H9 (cell line): ENCODE measurements at regions not wholly inside any gene's neighbourhood (a gene's known extent, or its start where the extent isn't known, plus 50 kb on each side); places are given as distances from the start of the nearest gene placed in this dataset.

Experiments used
- DNase-seq: peaks from one replicate; pipeline ENCODE4 v3.0.0-alpha.2; 2017
- H2AFZ ChIP-seq: one replicate; pipeline ENCODE4 v1.6.1; 2013; ENCODE audit warnings: mild to moderate bottlenecking, low read length, control low read depth, moderate library complexity
- H2AK5ac ChIP-seq: 2 replicates; pipeline ENCODE4 v1.6.1; 2013; ENCODE audit warnings: low read length, control low read depth, mixed read lengths; ENCODE audit not compliant: insufficient read length
- H2BK120ac ChIP-seq: one replicate; pipeline ENCODE4 v1.6.1; 2013; ENCODE audit warnings: low read depth, mild to moderate bottlenecking, low read length, control low read depth, inconsistent platforms; ENCODE audit not compliant: poor library complexity, severe bottlenecking
- H2BK12ac ChIP-seq: 2 replicates; pipeline ENCODE4 v1.6.1; 2013; ENCODE audit warnings: low read length, control low read depth, mixed read lengths, low read depth; ENCODE audit not compliant: insufficient read length
- H2BK15ac ChIP-seq: 2 replicates; pipeline ENCODE4 v1.6.1; 2013; ENCODE audit warnings: low read depth, low read length, control low read depth
- H2BK20ac ChIP-seq: one replicate; pipeline ENCODE4 v1.6.1; 2013; ENCODE audit warnings: low read depth, mild to moderate bottlenecking, low read length, control low read depth, inconsistent platforms; ENCODE audit not compliant: poor library complexity, severe bottlenecking
- H2BK5ac ChIP-seq: 2 replicates; pipeline ENCODE4 v1.6.1; 2013; ENCODE audit warnings: low read length, control low read depth, mixed read lengths; ENCODE audit not compliant: insufficient read length
- H3K14ac ChIP-seq: 2 replicates; pipeline ENCODE4 v1.6.1; 2013; ENCODE audit warnings: low read length, control low read depth; ENCODE audit not compliant: insufficient read depth
- H3K18ac ChIP-seq: 2 replicates; pipeline ENCODE4 v1.6.1; 2013; ENCODE audit warnings: low read depth, mild to moderate bottlenecking, mixed read lengths, low read length, control low read depth; ENCODE audit not compliant: insufficient read length
- H3K23ac ChIP-seq: 2 replicates; pipeline ENCODE4 v1.6.1; 2013; ENCODE audit warnings: low read length, control low read depth, mixed read lengths, low read depth; ENCODE audit not compliant: insufficient read length
- H3K23me2 ChIP-seq: 2 replicates; pipeline ENCODE4 v1.6.1; 2013; ENCODE audit warnings: low read depth, mild to moderate bottlenecking, mixed read lengths, low read length, control low read depth; ENCODE audit not compliant: insufficient read length, poor library complexity, severe bottlenecking
- H3K27ac ChIP-seq: 2 replicates; pipeline ENCODE4 v1.5.1; 2013; ENCODE audit warnings: low read length, control low read depth, mixed read lengths, low read depth; ENCODE audit not compliant: insufficient read length
- H3K27me3 ChIP-seq: 2 replicates; pipeline ENCODE4 v1.6.1; 2013; ENCODE audit warnings: low read length, control low read depth, inconsistent platforms; ENCODE audit not compliant: insufficient read depth
- H3K4ac ChIP-seq: 2 replicates; pipeline ENCODE4 v1.6.1; 2013; ENCODE audit warnings: low read depth, mild to moderate bottlenecking, control low read depth, inconsistent platforms, low read length, moderate library complexity
- H3K4me1 ChIP-seq: 2 replicates; pipeline ENCODE4 v1.6.1; 2013; ENCODE audit warnings: low read length, control low read depth, inconsistent platforms; ENCODE audit not compliant: insufficient read depth
- H3K4me2 ChIP-seq: 2 replicates; pipeline ENCODE4 v1.6.1; 2013; ENCODE audit warnings: low read length, control low read depth, mixed read lengths; ENCODE audit not compliant: insufficient read length, insufficient read depth
- H3K56ac ChIP-seq: 2 replicates; pipeline ENCODE4 v1.6.1; 2013; ENCODE audit warnings: low read depth, mild to moderate bottlenecking, mixed read lengths, low read length, control low read depth; ENCODE audit not compliant: insufficient read length
- H3K79me1 ChIP-seq: 2 replicates; pipeline ENCODE4 v1.6.1; 2013; ENCODE audit warnings: low read depth, mild to moderate bottlenecking, moderate library complexity, low read length, control low read depth, inconsistent platforms; ENCODE audit not compliant: insufficient read depth, poor library complexity, severe bottlenecking
- H3K79me2 ChIP-seq: 2 replicates; pipeline ENCODE4 v1.6.1; 2013; ENCODE audit warnings: low read length, control low read depth, inconsistent platforms; ENCODE audit not compliant: insufficient read depth
- H3K9ac ChIP-seq: 2 replicates; pipeline ENCODE4 v1.6.1; 2013; ENCODE audit warnings: low read length, control low read depth, mixed read lengths; ENCODE audit not compliant: insufficient read length; ENCODE audit errors: extremely low read depth
- H3K9me3 ChIP-seq: one replicate; pipeline ENCODE4 v1.6.1; 2013; ENCODE audit warnings: low read depth, low read length, inconsistent platforms; ENCODE audit not compliant: control insufficient read depth
- H3T11ph ChIP-seq: one replicate; pipeline ENCODE4 v1.6.1; 2013; ENCODE audit warnings: mild to moderate bottlenecking, low read length, control low read depth, inconsistent platforms
- H4K20me1 ChIP-seq: one replicate; pipeline ENCODE4 v1.6.1; 2013; ENCODE audit not compliant: control insufficient read depth, insufficient read length, insufficient read depth
- H4K5ac ChIP-seq: 2 replicates; pipeline ENCODE4 v1.6.1; 2013; ENCODE audit warnings: low read depth, mild to moderate bottlenecking, mixed read lengths, low read length, control low read depth; ENCODE audit not compliant: insufficient read length
- H4K8ac ChIP-seq: replicated peaks from 2 replicates; pipeline ENCODE4 v1.6.1; 2013; ENCODE audit warnings: low read length, control low read depth, mixed read lengths, low read depth; ENCODE audit not compliant: insufficient read length
- H4K91ac ChIP-seq: 2 replicates; pipeline ENCODE4 v1.6.1; 2013; ENCODE audit warnings: low read depth, mild to moderate bottlenecking, moderate library complexity, mixed read lengths, low read length, control low read depth; ENCODE audit not compliant: insufficient read length
- H3K27ac Mint-ChIP-seq, 3 experiments: 2 replicates in 2 of 3; 3 replicates in 1 of 3; pipeline ENCODE4 v1.8.0; 2020 to 2021; ENCODE audit warnings: mixed read lengths in 3 of 3, mild to moderate bottlenecking in 1 of 3, moderate library complexity in 1 of 3
- H3K27me3 Mint-ChIP-seq: 2 replicates; pipeline ENCODE4 v1.8.0; 2021; ENCODE audit warnings: low read depth, mild to moderate bottlenecking, moderate library complexity, mixed read lengths
- H3K36me3 Mint-ChIP-seq, 3 experiments: 2 replicates in 2 of 3; 3 replicates in 1 of 3; pipeline ENCODE4 v1.8.0; 2020 to 2021; ENCODE audit warnings: low read depth in 3 of 3, mixed read lengths in 3 of 3; ENCODE audit not compliant: insufficient read depth in 1 of 3
- H3K4me1 Mint-ChIP-seq, 2 experiments: 2 replicates each; pipeline ENCODE4 v1.8.0; 2020; ENCODE audit warnings: mixed read lengths in 2 of 2
- H3K4me3 Mint-ChIP-seq, 2 experiments: 2 replicates in 1 of 2; 3 replicates in 1 of 2; pipeline ENCODE4 v1.8.0; 2020 to 2021; ENCODE audit warnings: mild to moderate bottlenecking in 2 of 2, mixed read lengths in 2 of 2, moderate library complexity in 1 of 2
- H3K9me3 Mint-ChIP-seq, 2 experiments: 2 replicates in 1 of 2; 3 replicates in 1 of 2; pipeline ENCODE4 v1.8.0; 2020; ENCODE audit warnings: mild to moderate bottlenecking in 2 of 2, mixed read lengths in 2 of 2, moderate library complexity in 1 of 2
- CTCF ChIP-seq: fragments of 200-600 bp; sonication (generic); conservative IDR thresholded peaks from 3 replicates; pipeline ENCODE4 v1.8.0; 2021; ENCODE audit warnings: antibody characterized with exemption, mild to moderate bottlenecking
- WGBS: extraction: QIAGEN DNeasy Blood & Tissue Kit; methylation state at CpG from one replicate; pipeline ENCODE4 v1.1.7; 2013; ENCODE audit warnings: missing lambda C conversion rate, low lambda C conversion rate, mixed read lengths; ENCODE audit not compliant: insufficient read length; ENCODE audit errors: extremely low coverage; 5-methylcytosine and 5-hydroxymethylcytosine counted together

- no peak overlapping the region for H3K56ac ChIP-seq
- no peak overlapping the region for H4K8ac ChIP-seq
- no peak overlapping the region for H3K4me3 Mint-ChIP-seq
- no peak for DNase-seq
- H3K9me3 ChIP-seq, result no peaks in the 10 kb centered on the region
- no peak overlapping the region for H4K91ac ChIP-seq
- H3K9ac ChIP-seq, result no peak overlapping the region
- H3K27ac ChIP-seq, result no peak overlapping the region
- peaks cover under 1% of the 10 kb centered on the region; the same call in 1 of the 2 replicates for H3K79me2 ChIP-seq
- WGBS, result no CpG with 5 or more reads among the region's 3 CpGs
- no peak overlapping the region for H3K14ac ChIP-seq
- no peak overlapping the region for H3K27ac Mint-ChIP-seq
- no peak overlapping the region for H2BK120ac ChIP-seq
- no peak overlapping the region for H2BK15ac ChIP-seq
- no peak overlapping the region for H2AK5ac ChIP-seq
- H3K23me2 ChIP-seq, result no peaks in the 10 kb centered on the region
- no peak overlapping the region for H3K18ac ChIP-seq
- no peaks in the 10 kb centered on the region for H3K27me3 Mint-ChIP-seq
- no peak for TF ChIP-seq CTCF
- no peaks in the 10 kb centered on the region for H3K4me1 ChIP-seq
- H3T11ph ChIP-seq, result no peak overlapping the region
- H2BK5ac ChIP-seq, result no peak overlapping the region
- H3K27me3 ChIP-seq, result no peaks in the 10 kb centered on the region
- H3K23ac ChIP-seq, result no peak overlapping the region
- no peak overlapping the region for H2BK12ac ChIP-seq
- H2AFZ ChIP-seq, result no peak overlapping the region
- H3K36me3 Mint-ChIP-seq, result peaks cover 0 to 4% (median 2%) of the 10 kb centered on the region in 3 experiments; a peak in 2 of 7 replicates
- no peaks in the 10 kb centered on the region for H3K9me3 Mint-ChIP-seq
- no peak overlapping the region for H3K4ac ChIP-seq
- no peak overlapping the region for H2BK20ac ChIP-seq
- peaks cover 2 to 8% of the 10 kb centered on the region in 2 experiments for H3K4me1 Mint-ChIP-seq
- H4K20me1 ChIP-seq, result no peaks in the 10 kb centered on the region
- H4K5ac ChIP-seq, result no peak overlapping the region
- H3K4me2 ChIP-seq, result no peak overlapping the region
- no peaks in the 10 kb centered on the region for H3K79me1 ChIP-seq
These were observed 72.7 kb upstream of the TENM3 start for GRCh38 chr4:182170417-182170935.
